CD14-positive monocyte (primary cell): ENCODE measurements at regions not wholly inside any gene's neighbourhood (a gene's known extent, or its start where the extent isn't known, plus 50 kb on each side); places are given as distances from the start of the nearest gene placed in this dataset.

Experiments
- DNase-seq, 3 donors: peaks; one replicate each; pipeline ENCODE4 v3.0.0-alpha.2; 2011 to 2022
- H2AFZ ChIP-seq: 2 replicates; pipeline ENCODE4 v1.6.0; 2012; ENCODE audit warnings: mild to moderate bottlenecking, low read depth, low read length, inconsistent platforms; ENCODE audit not compliant: insufficient read depth, poor library complexity, severe bottlenecking
- H3K27ac ChIP-seq, 2 donors: 1 replicate in 1 of 2; 2 replicates in 1 of 2; pipeline ENCODE4 v1.5.1; 2012 to 2013; ENCODE audit warnings: low read length in 2 of 2, control low read depth in 1 of 2, inconsistent platforms in 1 of 2, low read depth in 1 of 2, mild to moderate bottlenecking in 1 of 2
- H3K27me3 ChIP-seq, 2 donors: one replicate each; pipeline versions ENCODE4 v1.6.0 to v1.6.1; 2011 to 2013; ENCODE audit warnings: low read length in 2 of 2; ENCODE audit not compliant: control insufficient read depth in 2 of 2, insufficient read depth in 2 of 2
- H3K36me3 ChIP-seq, 2 donors: replicated peaks in 1 of 2; 1 replicate in 1 of 2; 2 replicates in 1 of 2; pipeline versions ENCODE4 v1.5.1 to v1.6.1; 2012 to 2013; ENCODE audit warnings: low read length in 2 of 2, control low read depth in 1 of 2, inconsistent platforms in 1 of 2, mild to moderate bottlenecking in 1 of 2; ENCODE audit not compliant: insufficient read depth in 2 of 2, control insufficient read depth in 1 of 2
- H3K4me1 ChIP-seq, 2 donors: 1 replicate in 1 of 2; 2 replicates in 1 of 2; pipeline versions ENCODE4 v1.5.1 to v1.6.1; 2012 to 2013; ENCODE audit warnings: low read length in 2 of 2, control low read depth in 1 of 2, inconsistent platforms in 1 of 2, mild to moderate bottlenecking in 1 of 2, moderate library complexity in 1 of 2; ENCODE audit not compliant: insufficient read depth in 2 of 2, control insufficient read depth in 1 of 2
- H3K4me2 ChIP-seq: replicated peaks from 2 replicates; pipeline ENCODE3; 2012; ENCODE audit warnings: low read length, moderate library complexity, mild to moderate bottlenecking; ENCODE audit not compliant: poor library complexity, severe bottlenecking; ENCODE audit errors: extremely low read depth
- H3K4me3 ChIP-seq, 3 experiments: fragments of 200-600 bp in 1 of 3; sonication (generic) in 1 of 3; replicated peaks in 1 of 3; 1 replicate in 2 of 3; 2 replicates in 1 of 3; pipeline ENCODE4 v1.5.1; 2011 to 2013; ENCODE audit warnings: low read length in 3 of 3, mild to moderate bottlenecking in 3 of 3, control low read depth in 2 of 3, low read depth in 2 of 3, inconsistent platforms in 1 of 3, moderate library complexity in 1 of 3
- H3K79me2 ChIP-seq: 2 replicates; pipeline ENCODE4 v1.6.0; 2012; ENCODE audit warnings: mild to moderate bottlenecking, control low read depth, inconsistent platforms, low read length, moderate library complexity; ENCODE audit not compliant: insufficient read depth
- H3K9ac ChIP-seq: 2 replicates; pipeline ENCODE4 v1.6.0; 2017; ENCODE audit warnings: low read length, mild to moderate bottlenecking; ENCODE audit not compliant: insufficient read depth, poor library complexity, severe bottlenecking
- H3K9me3 ChIP-seq, 2 donors: replicated peaks in 1 of 2; 1 replicate in 1 of 2; 2 replicates in 1 of 2; pipeline versions ENCODE4 v1.5.1 to v1.6.1; 2012 to 2013; ENCODE audit warnings: low read length in 2 of 2, control low read depth in 1 of 2; ENCODE audit not compliant: control insufficient read depth in 1 of 2, insufficient read depth in 1 of 2
- H4K20me1 ChIP-seq: 2 replicates; pipeline ENCODE4 v1.6.0; 2012; ENCODE audit warnings: mild to moderate bottlenecking, low read length, control low read depth, moderate library complexity; ENCODE audit not compliant: insufficient read depth
- H3K27ac Mint-ChIP-seq, 7 donors: one replicate each; pipeline ENCODE4 v1.8.0; 2020; ENCODE audit warnings: mild to moderate bottlenecking in 7 of 7, mixed read lengths in 7 of 7, moderate library complexity in 6 of 7, inconsistent platforms in 2 of 7
- H3K27me3 Mint-ChIP-seq, 3 donors: one replicate each; pipeline ENCODE4 v1.8.0; 2021 to 2022; ENCODE audit warnings: low read depth in 3 of 3, mild to moderate bottlenecking in 3 of 3, mixed read lengths in 3 of 3, moderate library complexity in 3 of 3, inconsistent platforms in 1 of 3
- H3K36me3 Mint-ChIP-seq, 2 donors: one replicate each; pipeline ENCODE4 v1.8.0; 2020; ENCODE audit warnings: mixed read lengths in 2 of 2, inconsistent platforms in 1 of 2, mild to moderate bottlenecking in 1 of 2
- H3K4me1 Mint-ChIP-seq: one replicate; pipeline ENCODE4 v1.8.0; 2020; ENCODE audit warnings: mild to moderate bottlenecking, mixed read lengths
- H3K4me3 Mint-ChIP-seq, 2 donors: one replicate each; pipeline ENCODE4 v1.8.0; 2020; ENCODE audit warnings: mild to moderate bottlenecking in 2 of 2, mixed read lengths in 2 of 2, moderate library complexity in 1 of 2
- H3K9me3 Mint-ChIP-seq, 7 donors: one replicate each; pipeline ENCODE4 v1.8.0; 2020 to 2022; ENCODE audit warnings: mixed read lengths in 7 of 7, mild to moderate bottlenecking in 6 of 7, moderate library complexity in 6 of 7, inconsistent platforms in 2 of 7
- CTCF ChIP-seq: fragments of 200-600 bp; IDR thresholded peaks from one replicate; pipeline ENCODE4 v1.8.0; 2022; ENCODE audit warnings: antibody characterized with exemption, mild to moderate bottlenecking
- WGBS: methylation state at CpG from one replicate; pipeline ENCODE4 v1.1.5; 2013; ENCODE audit warnings: missing lambda C conversion rate; ENCODE audit not compliant: insufficient coverage; 5-methylcytosine and 5-hydroxymethylcytosine counted together
- intact Hi-C, 2 donors: fragments of 100-400 bp; cut with micrococcal nuclease; formaldehyde crosslinking; loops; one replicate each; pipeline versions ENCODE4 v1.15.0 to v1.15.1; 2023

DNA sequence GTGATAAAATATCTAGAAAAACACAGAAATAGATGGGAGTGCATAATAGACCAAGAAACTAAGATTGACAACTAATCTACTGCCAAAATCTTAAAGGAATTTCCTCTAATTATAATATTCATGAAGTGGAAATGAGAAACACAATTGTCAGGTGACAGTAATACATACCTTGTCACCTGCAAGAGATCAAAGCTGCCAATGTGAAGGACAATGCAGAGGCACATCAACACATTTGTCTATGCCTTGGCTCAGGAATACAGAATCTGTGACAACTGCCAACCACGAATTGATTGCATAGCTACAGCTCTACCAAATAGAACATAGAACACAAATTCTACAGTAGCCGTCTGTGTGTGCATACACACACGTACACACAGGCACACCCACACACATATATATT lies 295.7 kb downstream of the PPARGC1A start:
- Histone ChIP-seq H3K27me3 (no peaks in the 10 kb centered on the region), H3K27ac (no peak overlapping the region), H3K79me2 (no peaks in the 10 kb centered on the region), H3K9me3 (peaks cover 7 to 13% of the 10 kb centered on the region in 2 donors), H3K4me1 (no peaks in the 10 kb centered on the region), H3K36me3 (no peaks in the 10 kb centered on the region), H3K9ac (no peak overlapping the region), H3K4me3 (no peak overlapping the region), H4K20me1 (no peaks in the 10 kb centered on the region), H2AFZ (no peak overlapping the region), H3K4me2 (no peak overlapping the region)
- no peak for TF ChIP-seq CTCF
- Mint-ChIP-seq H3K4me3 (no peak overlapping the region), H3K4me1 (no peaks in the 10 kb centered on the region), H3K27ac (no peak overlapping the region), H3K27me3 (no peaks in the 10 kb centered on the region), H3K9me3 (peaks cover 3 to 21% (median 9%) of the 10 kb centered on the region in 7 donors), H3K36me3 (no peaks in the 10 kb centered on the region)
- WGBS, result 60% methylated on average over 1 of the region's 3 CpGs
- DNase-seq, result no peak
- intact Hi-C loops, result no loop called here

DNA sequence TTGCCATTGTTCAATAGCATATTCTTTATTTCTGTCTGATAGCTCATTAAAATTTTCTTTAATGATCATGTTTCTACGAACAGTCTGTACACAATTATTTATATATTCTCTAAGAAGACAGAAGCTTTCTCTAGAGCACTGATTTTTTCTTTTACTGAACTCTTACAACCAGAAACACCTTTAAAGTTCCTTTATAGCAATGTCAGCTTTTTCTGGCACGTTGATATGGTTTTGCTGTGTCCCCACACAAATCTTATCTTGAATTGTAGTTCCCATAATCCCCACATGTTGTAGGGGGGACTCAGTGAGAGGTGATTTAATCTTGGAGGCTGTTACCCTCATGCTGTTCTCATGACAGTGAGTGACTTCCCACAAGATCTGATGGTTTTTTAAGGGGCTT lies 299.4 kb downstream of the PPARGC1A start:
- TF ChIP-seq CTCF, result no peak
- no peaks in the 10 kb centered on the region for H3K36me3 Mint-ChIP-seq
- no peak overlapping the region for H3K27ac Mint-ChIP-seq

More for the DNA sequence above, 299.4 kb downstream of the PPARGC1A start:
- Histone ChIP-seq H3K36me3 (no peaks in the 10 kb centered on the region), H3K79me2 (no peaks in the 10 kb centered on the region), H3K4me1 (no peaks in the 10 kb centered on the region), H3K4me2 (no peak overlapping the region), H3K4me3 (no peak overlapping the region), H2AFZ (no peak overlapping the region), H3K27me3 (no peaks in the 10 kb centered on the region), H4K20me1 (no peaks in the 10 kb centered on the region), H3K9me3 (peaks cover 7 to 13% of the 10 kb centered on the region in 2 donors), H3K9ac (no peak overlapping the region), H3K27ac (no peak overlapping the region)
- no peaks in the 10 kb centered on the region for H3K27me3 Mint-ChIP-seq
- peaks cover 3 to 22% (median 9%) of the 10 kb centered on the region in 7 donors for H3K9me3 Mint-ChIP-seq
- H3K4me1 Mint-ChIP-seq, result no peaks in the 10 kb centered on the region
- intact Hi-C loops, result no loop called here
- WGBS, result no CpG with 5 or more reads among the region's 2 CpGs
- no peak for DNase-seq
- H3K4me3 Mint-ChIP-seq, result no peak overlapping the region
